ENCODE measurements at regions not wholly inside any gene's neighbourhood (a gene's known extent, or its start where the extent isn't known, plus 50 kb on each side); places are given as distances from the start of the nearest gene placed in this dataset.

DNA sequence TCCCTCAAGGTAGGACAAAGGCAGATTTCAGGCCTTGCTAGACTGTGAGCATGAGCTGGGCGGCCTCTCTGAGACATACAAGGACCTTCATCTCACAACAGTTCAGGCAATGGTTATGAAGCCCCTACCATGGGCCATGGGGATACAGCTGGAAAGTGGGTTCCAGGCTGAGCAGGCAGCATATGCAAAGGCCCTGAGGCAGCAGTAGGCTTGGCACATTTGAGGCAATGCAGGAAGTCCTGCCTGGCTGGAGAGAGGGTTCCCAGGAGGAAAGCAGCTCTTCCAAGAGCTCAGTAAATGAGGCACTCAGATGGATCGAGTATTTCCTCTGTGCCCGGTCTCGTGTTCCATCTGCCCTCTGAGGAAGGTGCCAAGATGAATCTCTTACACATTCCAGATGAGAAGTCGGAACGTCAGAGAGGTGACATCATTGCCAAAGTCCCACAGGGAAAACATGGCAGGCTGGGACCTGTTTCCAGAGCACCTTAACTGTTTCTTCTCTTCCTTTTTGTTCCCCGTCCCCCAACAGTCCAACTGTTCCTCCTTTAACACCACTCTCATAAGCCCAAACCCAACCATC is 388.6 kb downstream of the MN1 start:
- no peaks in the 10 kb centered on the region for H3K79me2 ChIP-seq (ENCODE audit: low read length)
- H2AFZ ChIP-seq (ENCODE audit: low read depth, low read length), result no peak overlapping the region
- H4K20me1 ChIP-seq (ENCODE audit: insufficient read depth, low read length), result no peaks in the 10 kb centered on the region
- no peaks in the 10 kb centered on the region for H3K36me3 ChIP-seq (replicated peaks; ENCODE audit: low read depth, low read length)
- no peak overlapping the region for H3K4me3 ChIP-seq (ENCODE audit: low read length)
- H3K27me3 ChIP-seq (ENCODE audit: low read depth, low read length), result no peaks in the 10 kb centered on the region
- no peak overlapping the region for H3K4me2 ChIP-seq (ENCODE audit: low read length)
- TF ChIP-seq, protein P1, sequence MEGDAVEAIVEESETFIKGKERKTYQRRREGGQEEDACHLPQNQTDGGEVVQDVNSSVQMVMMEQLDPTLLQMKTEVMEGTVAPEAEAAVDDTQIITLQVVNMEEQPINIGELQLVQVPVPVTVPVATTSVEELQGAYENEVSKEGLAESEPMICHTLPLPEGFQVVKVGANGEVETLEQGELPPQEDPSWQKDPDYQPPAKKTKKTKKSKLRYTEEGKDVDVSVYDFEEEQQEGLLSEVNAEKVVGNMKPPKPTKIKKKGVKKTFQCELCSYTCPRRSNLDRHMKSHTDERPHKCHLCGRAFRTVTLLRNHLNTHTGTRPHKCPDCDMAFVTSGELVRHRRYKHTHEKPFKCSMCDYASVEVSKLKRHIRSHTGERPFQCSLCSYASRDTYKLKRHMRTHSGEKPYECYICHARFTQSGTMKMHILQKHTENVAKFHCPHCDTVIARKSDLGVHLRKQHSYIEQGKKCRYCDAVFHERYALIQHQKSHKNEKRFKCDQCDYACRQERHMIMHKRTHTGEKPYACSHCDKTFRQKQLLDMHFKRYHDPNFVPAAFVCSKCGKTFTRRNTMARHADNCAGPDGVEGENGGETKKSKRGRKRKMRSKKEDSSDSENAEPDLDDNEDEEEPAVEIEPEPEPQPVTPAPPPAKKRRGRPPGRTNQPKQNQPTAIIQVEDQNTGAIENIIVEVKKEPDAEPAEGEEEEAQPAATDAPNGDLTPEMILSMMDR (IDR thresholded peaks at IDR 0.05; ENCODE audit: low read depth, low read length), result no peak
- TF ChIP-seq EZH2phosphoT487 (IDR thresholded peaks at IDR 0.05; ENCODE audit: low read depth), result no peak
- H3K9ac ChIP-seq (ENCODE audit: low read length), result no peak overlapping the region
- H3K9me3 ChIP-seq (ENCODE audit: insufficient read depth, low read length), result no peaks in the 10 kb centered on the region
- H3K27ac ChIP-seq (ENCODE audit: low read length), result no peak overlapping the region
- H3K4me1 ChIP-seq (ENCODE audit: low read length), result no peaks in the 10 kb centered on the region

DNA sequence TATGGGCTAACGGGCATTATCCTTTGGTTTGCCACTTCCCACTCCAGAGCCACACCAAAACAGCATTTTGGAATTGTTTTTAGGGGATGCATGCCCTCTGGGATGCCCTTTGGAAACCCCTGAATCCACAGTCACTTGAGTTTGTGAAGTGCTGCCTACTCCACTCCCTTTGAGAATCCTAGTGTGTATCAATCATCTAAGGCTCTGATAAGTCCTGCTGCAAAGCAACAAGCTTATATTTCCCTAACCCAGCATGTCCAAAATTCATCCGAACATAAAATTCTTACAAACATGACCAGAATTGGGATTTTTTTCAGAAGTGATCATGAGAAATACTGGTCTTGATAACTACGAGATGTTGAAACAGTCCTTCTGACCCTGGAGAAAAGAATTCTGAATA is 387.9 kb downstream of the MN1 start:
- no peak overlapping the region for H2AFZ ChIP-seq (ENCODE audit: low read depth, low read length)
- no peak overlapping the region for H3K27ac ChIP-seq (ENCODE audit: low read length)
- H3K36me3 ChIP-seq (replicated peaks; ENCODE audit: low read depth, low read length), result no peaks in the 10 kb centered on the region
- no peaks in the 10 kb centered on the region for H4K20me1 ChIP-seq (ENCODE audit: insufficient read depth, low read length)
- no peak overlapping the region for H3K4me2 ChIP-seq (ENCODE audit: low read length)
- TF ChIP-seq EZH2phosphoT487 (IDR thresholded peaks at IDR 0.05; ENCODE audit: low read depth), result no peak
- TF ChIP-seq, protein P1 (IDR thresholded peaks at IDR 0.05; ENCODE audit: low read depth, low read length), result no peak
- no peaks in the 10 kb centered on the region for H3K79me2 ChIP-seq (ENCODE audit: low read length)
- H3K27me3 ChIP-seq (ENCODE audit: low read depth, low read length), result no peaks in the 10 kb centered on the region
- H3K4me3 ChIP-seq (ENCODE audit: low read length), result no peak overlapping the region
- H3K4me1 ChIP-seq (ENCODE audit: low read length), result no peaks in the 10 kb centered on the region
- H3K9me3 ChIP-seq (ENCODE audit: insufficient read depth, low read length), result no peaks in the 10 kb centered on the region
- no peak overlapping the region for H3K9ac ChIP-seq (ENCODE audit: low read length)

DNA sequence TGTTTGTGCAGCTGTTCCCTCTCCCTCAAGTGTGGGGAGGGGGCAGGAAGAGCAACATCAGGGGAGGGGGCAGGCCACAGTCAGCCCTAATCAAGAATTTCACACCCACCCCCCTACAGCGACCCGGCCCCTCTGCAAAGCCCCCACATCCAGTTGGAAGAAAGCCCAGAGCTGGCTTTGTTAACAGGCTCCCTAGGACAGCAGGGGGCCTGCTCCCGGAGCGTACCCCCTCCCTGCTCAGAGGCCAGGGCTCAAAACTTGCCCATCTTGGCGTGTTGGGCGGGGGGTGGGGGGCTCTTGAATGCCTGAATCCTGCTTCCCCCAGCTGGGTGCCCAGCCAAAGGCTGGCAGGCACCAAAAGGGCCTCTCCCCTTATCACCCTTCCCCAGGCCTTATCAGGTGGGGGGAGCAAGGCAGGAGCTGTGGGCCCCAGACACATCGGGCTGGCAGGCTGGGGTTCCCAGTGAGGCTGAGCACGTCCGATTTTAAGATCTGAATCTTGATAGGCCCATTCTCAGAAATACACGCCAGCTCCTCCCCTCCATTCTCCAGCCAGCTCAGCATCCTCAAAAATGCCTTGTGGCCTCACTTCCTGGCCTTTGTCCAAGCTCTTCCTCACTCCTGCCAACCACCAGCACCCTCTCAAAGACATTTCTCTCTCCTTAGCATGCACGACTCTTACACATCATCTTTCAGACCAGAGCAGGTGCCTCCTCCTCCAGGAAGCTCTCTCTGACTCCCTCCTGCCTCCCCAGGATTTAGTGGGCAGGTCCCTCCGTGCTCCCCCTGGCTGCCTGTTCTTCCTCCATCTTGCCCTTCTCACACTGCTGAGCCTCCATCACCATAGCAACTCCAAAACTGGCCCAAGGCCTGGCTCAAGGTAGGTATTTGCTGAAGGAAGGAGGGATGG is 384.8 kb downstream of the MN1 start:
- H2AFZ ChIP-seq (ENCODE audit: low read depth, low read length), result no peak overlapping the region
- no peaks in the 10 kb centered on the region for H4K20me1 ChIP-seq (ENCODE audit: insufficient read depth, low read length)
- H3K9me3 ChIP-seq (ENCODE audit: insufficient read depth, low read length), result no peaks in the 10 kb centered on the region
- H3K9ac ChIP-seq (ENCODE audit: low read length), result no peak overlapping the region
- H3K27me3 ChIP-seq (ENCODE audit: low read depth, low read length), result no peaks in the 10 kb centered on the region; the same call in 1 of the 2 replicates
- no peak overlapping the region for H3K27ac ChIP-seq (ENCODE audit: low read length)
- no peaks in the 10 kb centered on the region for H3K79me2 ChIP-seq (ENCODE audit: low read length)
- no peaks in the 10 kb centered on the region for H3K36me3 ChIP-seq (replicated peaks; ENCODE audit: low read depth, low read length)
- no peak for TF ChIP-seq EZH2phosphoT487 (IDR thresholded peaks at IDR 0.05; ENCODE audit: low read depth)
- TF ChIP-seq, protein P1 (IDR thresholded peaks at IDR 0.05; ENCODE audit: low read depth, low read length), result no peak
- H3K4me3 ChIP-seq (ENCODE audit: low read length), result no peak overlapping the region
- no peak overlapping the region for H3K4me2 ChIP-seq (ENCODE audit: low read length)
- H3K4me1 ChIP-seq (ENCODE audit: low read length), result no peaks in the 10 kb centered on the region

DNA sequence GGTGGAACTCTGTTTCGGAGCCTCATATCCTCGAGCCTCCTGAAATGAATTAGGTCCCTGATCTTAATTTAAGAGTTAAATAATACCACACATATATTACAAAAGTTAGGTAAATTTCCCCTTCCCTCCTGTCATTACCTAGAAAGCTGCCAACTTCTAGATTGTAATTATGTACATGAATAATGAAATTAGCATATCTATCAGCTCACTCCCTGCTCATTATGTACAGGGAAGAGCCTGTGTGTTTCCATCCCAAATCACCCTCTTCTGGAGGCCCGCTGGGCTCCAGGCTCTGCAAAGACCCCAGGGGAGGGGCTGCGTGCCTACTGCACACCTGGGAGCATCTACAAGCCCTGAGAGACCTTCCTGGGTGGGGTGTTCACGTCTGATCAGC is 384.1 kb downstream of the MN1 start:
- no peak overlapping the region for H2AFZ ChIP-seq (ENCODE audit: low read depth, low read length)
- H3K36me3 ChIP-seq (replicated peaks; ENCODE audit: low read depth, low read length), result no peaks in the 10 kb centered on the region
- no peaks in the 10 kb centered on the region for H3K79me2 ChIP-seq (ENCODE audit: low read length)
- TF ChIP-seq, protein P1 (IDR thresholded peaks at IDR 0.05; ENCODE audit: low read depth, low read length), result no peak
- TF ChIP-seq EZH2phosphoT487 (IDR thresholded peaks at IDR 0.05; ENCODE audit: low read depth), result no peak
- no peaks in the 10 kb centered on the region for H3K4me1 ChIP-seq (ENCODE audit: low read length)
- no peaks in the 10 kb centered on the region for H4K20me1 ChIP-seq (ENCODE audit: insufficient read depth, low read length)
- no peak overlapping the region for H3K4me3 ChIP-seq (ENCODE audit: low read length)
- no peak overlapping the region for H3K4me2 ChIP-seq (ENCODE audit: low read length)
- no peaks in the 10 kb centered on the region; the same call in 1 of the 2 replicates for H3K27me3 ChIP-seq (ENCODE audit: low read depth, low read length)
- no peak overlapping the region for H3K9ac ChIP-seq (ENCODE audit: low read length)
- H3K27ac ChIP-seq (ENCODE audit: low read length), result no peak overlapping the region
- H3K9me3 ChIP-seq (ENCODE audit: insufficient read depth, low read length), result no peaks in the 10 kb centered on the region
